Colonic mucosa (tissue), 4 donors: ENCODE measurements at regions not wholly inside any gene's neighbourhood (a gene's known extent, or its start where the extent isn't known, plus 50 kb on each side); places are given as distances from the start of the nearest gene placed in this dataset.

Source experiments
- DNase-seq: peaks from one replicate; pipeline ENCODE4 v3.0.0-alpha.2; 2020
- H3K27ac ChIP-seq: fragments of 200-600 bp; one replicate; pipeline ENCODE4 v1.8.0; 2021
- H3K27me3 ChIP-seq: fragments of 200-600 bp; one replicate; pipeline ENCODE4 v1.8.0; 2021
- H3K36me3 ChIP-seq: fragments of 200-600 bp; one replicate; pipeline ENCODE4 v1.8.0; 2021
- H3K4me1 ChIP-seq: fragments of 200-600 bp; one replicate; pipeline ENCODE4 v1.8.0; 2021; ENCODE audit warnings: mild to moderate bottlenecking
- H3K4me3 ChIP-seq: fragments of 200-600 bp; one replicate; pipeline ENCODE4 v1.8.0; 2021
- H3K9ac ChIP-seq, 2 donors: one replicate each; pipeline ENCODE4 v1.7.0; 2013; ENCODE audit warnings: control low read depth in 2 of 2, low read depth in 2 of 2, low read length in 2 of 2
- H3K9me3 ChIP-seq: fragments of 200-600 bp; one replicate; pipeline ENCODE4 v1.8.0; 2021
- CTCF ChIP-seq: fragments of 200-600 bp; IDR thresholded peaks from one replicate; pipeline ENCODE4 v1.8.0; 2022; ENCODE audit warnings: antibody characterized with exemption, mild to moderate bottlenecking
- intact Hi-C: fragments of 100-400 bp; cut with DNase I; formaldehyde crosslinking; loops from one replicate; pipeline ENCODE4 v1.14.1; 2022
- donor health status: healthy.
- donor health status: DM: no; HTN: no; CAD: no.
- donor health status: DM: no; HTN: no; CAD: no.

GRCh38 chr12:28980436-28980835 is 168.6 kb upstream of the FAR2 start:
- Histone ChIP-seq H3K27me3 (no peaks in the 10 kb centered on the region), H3K27ac (no peak overlapping the region), H3K9me3 (no peaks in the 10 kb centered on the region), H3K9ac (no peak overlapping the region), H3K4me1 (no peaks in the 10 kb centered on the region), H3K4me3 (no peak overlapping the region), H3K36me3 (no peaks in the 10 kb centered on the region)
- TF ChIP-seq CTCF = no peak
- no peak for DNase-seq
- intact Hi-C loops = no loop called here

GRCh38 chr12:28987538-28988324 is 161.3 kb upstream of the FAR2 start:
- no peaks in the 10 kb centered on the region for H3K27me3 ChIP-seq
- TF ChIP-seq CTCF = no peak
- no peaks in the 10 kb centered on the region for H3K36me3 ChIP-seq
- H3K9me3 ChIP-seq = no peaks in the 10 kb centered on the region
- no peak overlapping the region for H3K4me3 ChIP-seq
- no peak overlapping the region for H3K27ac ChIP-seq
- H3K9ac ChIP-seq = no peak overlapping the region
- no peak for DNase-seq
- intact Hi-C loops = no loop called here
- H3K4me1 ChIP-seq = no peaks in the 10 kb centered on the region

- Histone ChIP-seq H3K27ac (no peak overlapping the region), H3K9ac (no peak overlapping the region), H3K4me3 (no peak overlapping the region), H3K27me3 (no peaks in the 10 kb centered on the region), H3K9me3 (no peaks in the 10 kb centered on the region), H3K4me1 (no peaks in the 10 kb centered on the region), H3K36me3 (no peaks in the 10 kb centered on the region)
- intact Hi-C loops = no loop called here
- no peak for TF ChIP-seq CTCF
- DNase-seq = no peak
These were observed 160.8 kb upstream of the FAR2 start for GRCh38 chr12:28988325-28988704.

- H3K4me1 ChIP-seq = no peaks in the 10 kb centered on the region
- H3K36me3 ChIP-seq = no peaks in the 10 kb centered on the region
- no peak overlapping the region for H3K27ac ChIP-seq
- no peak overlapping the region for H3K9ac ChIP-seq
- no peaks in the 10 kb centered on the region for H3K9me3 ChIP-seq
- no peak overlapping the region for H3K4me3 ChIP-seq
- H3K27me3 ChIP-seq = no peaks in the 10 kb centered on the region
- DNase-seq = no peak
- intact Hi-C loops = no loop called here
- no peak for TF ChIP-seq CTCF
These were observed 157.5 kb upstream of the FAR2 start for GRCh38 chr12:28991626-28992025.

GRCh38 chr12:28993720-28994119 is 155.4 kb upstream of the FAR2 start:
- intact Hi-C loops = no loop called here
- H3K4me3 ChIP-seq = no peak overlapping the region
- H3K4me1 ChIP-seq = no peaks in the 10 kb centered on the region
- H3K9ac ChIP-seq = no peak overlapping the region
- no peak for DNase-seq
- H3K36me3 ChIP-seq = no peaks in the 10 kb centered on the region
- H3K27ac ChIP-seq = no peak overlapping the region
- H3K9me3 ChIP-seq = no peaks in the 10 kb centered on the region
- H3K27me3 ChIP-seq = no peaks in the 10 kb centered on the region
- no peak for TF ChIP-seq CTCF
